HG03558 (cell line): ENCODE measurements at regions not wholly inside any gene's neighbourhood (a gene's known extent, or its start where the extent isn't known, plus 50 kb on each side); places are given as distances from the start of the nearest gene placed in this dataset.
A peak's percentile ranks its signal among the peaks of the same experiment; 100 is the strongest.
"Not testable (repeated sequence)": the region's sequence is repeated elsewhere in the genome, so short reads cannot be mapped to it uniquely, and the experiment has no call there.

ENCODE experiments used
- ATAC-seq: cut with Tn5 transposase; IDR thresholded peaks from one replicate; pipeline ENCODE4 v1.9.1; 2021; ENCODE audit warnings: moderate number of reproducible peaks; ENCODE audit not compliant: unreplicated experiment; ENCODE audit errors: extremely low read depth

GRCh38 chr6:16836144-16836981, 75.1 kb upstream of the ATXN1 start:
- ATAC-seq, result peak; percentile 61

GRCh38 chr6:16834242-16834641, 73.0 kb upstream of the ATXN1 start:
- no peak for ATAC-seq

- no peak for ATAC-seq
These were observed 71.5 kb upstream of the ATXN1 start for GRCh38 chr6:16832721-16833120.

- no peak for ATAC-seq
These were observed 70.8 kb upstream of the ATXN1 start for GRCh38 chr6:16832043-16832567.

GRCh38 chr6:16831136-16831535, 69.9 kb upstream of the ATXN1 start:
- ATAC-seq, result no peak

- ATAC-seq, result no peak
These were observed 66.8 kb upstream of the ATXN1 start for GRCh38 chr6:16828058-16828457.

GRCh38 chr6:16827627-16828026, 66.4 kb upstream of the ATXN1 start:
- ATAC-seq, result no peak

GRCh38 chr6:16825784-16826183, 64.5 kb upstream of the ATXN1 start:
- no peak for ATAC-seq

GRCh38 chr6:16824845-16825685, 63.8 kb upstream of the ATXN1 start:
- ATAC-seq, result no peak

- ATAC-seq, result no peak
These were observed 62.6 kb upstream of the ATXN1 start for GRCh38 chr6:16823718-16824352.

GRCh38 chr6:16822975-16823717, 61.9 kb upstream of the ATXN1 start:
- no peak for ATAC-seq

GRCh38 chr6:16822529-16822928, 61.3 kb upstream of the ATXN1 start:
- no peak for ATAC-seq

GRCh38 chr6:16821834-16822264, 60.6 kb upstream of the ATXN1 start:
- no peak for ATAC-seq

GRCh38 chr6:16820262-16820661, 59.0 kb upstream of the ATXN1 start:
- ATAC-seq, result not testable (repeated sequence)

- ATAC-seq, result no peak
These were observed 58.5 kb upstream of the ATXN1 start for GRCh38 chr6:16819752-16820151.

GRCh38 chr6:16818992-16819626, 57.8 kb upstream of the ATXN1 start:
- ATAC-seq, result no peak

GRCh38 chr6:16817594-16817993, 56.3 kb upstream of the ATXN1 start:
- no peak for ATAC-seq

- ATAC-seq, result no peak
These were observed 55.6 kb upstream of the ATXN1 start for GRCh38 chr6:16816891-16817290.

- ATAC-seq, result no peak
These were observed 51.7 kb upstream of the ATXN1 start for GRCh38 chr6:16812993-16813392.
